SH-SY5Y (cell line): ENCODE measurements at regions not wholly inside any gene's neighbourhood (a gene's known extent, or its start where the extent isn't known, plus 50 kb on each side); places are given as distances from the start of the nearest gene placed in this dataset.

Experiments used
- GATA2 ChIP-seq: IDR thresholded peaks from 2 replicates; pipeline ENCODE4 v1.6.1; 2011; ENCODE audit warnings: mild to moderate bottlenecking, low read depth, low read length
- GATA3 ChIP-seq: IDR thresholded peaks from 2 replicates; pipeline ENCODE4 v1.6.1; 2011; ENCODE audit warnings: low read depth, mild to moderate bottlenecking, low read length, moderate library complexity

- TF ChIP-seq GATA2: no peak
- TF ChIP-seq GATA3: no peak
Measured at GRCh38 chr9:29939559-29939958, 2366.3 kb upstream of the C9orf72 start.
